H1 (cell line): ENCODE measurements at regions not wholly inside any gene's neighbourhood (a gene's known extent, or its start where the extent isn't known, plus 50 kb on each side); places are given as distances from the start of the nearest gene placed in this dataset.
A peak's percentile ranks its signal among the peaks of the same experiment; 100 is the strongest.

Experiments
- ASH2L ChIP-seq: fragments of 200-600, 300-600 bp; sonication (generic); IDR thresholded peaks from one replicate; pipeline ENCODE4 v1.7.1; 2017; ENCODE audit warnings: low read length
- BRCA1 ChIP-seq: IDR thresholded peaks from 2 replicates; pipeline ENCODE4 v1.6.1; 2012; ENCODE audit warnings: low read depth, low read length, improper control_type of control experiment
- CBX5 ChIP-seq: fragments of 300-800, 300-1000 bp; sonication (generic); IDR thresholded peaks from 2 replicates; pipeline ENCODE4 v1.7.1; 2016; ENCODE audit warnings: antibody characterized with exemption, low read length, low read depth
- CBX8 ChIP-seq: fragments of 300-800, 300-1000 bp; sonication (generic); IDR thresholded peaks from 2 replicates; pipeline ENCODE4 v1.7.1; 2016; ENCODE audit warnings: low read depth, low read length, borderline replicate concordance
- EGR1 ChIP-seq: IDR thresholded peaks from 2 replicates; pipeline ENCODE4 v1.6.1; 2011; ENCODE audit warnings: low read depth, low read length, borderline replicate concordance
- EP300 ChIP-seq, 2 experiments: IDR thresholded peaks; 1 replicate in 1 of 2; 2 replicates in 1 of 2; pipeline ENCODE4 v1.6.1; 2011 to 2012; ENCODE audit warnings: low read depth in 2 of 2, low read length in 2 of 2, mild to moderate bottlenecking in 2 of 2, borderline replicate concordance in 1 of 2, inconsistent platforms in 1 of 2, moderate library complexity in 1 of 2
- FOSL1 ChIP-seq: IDR thresholded peaks from 2 replicates; pipeline ENCODE4 v1.6.1; 2011; ENCODE audit warnings: mild to moderate bottlenecking, low read depth, low read length, moderate library complexity; ENCODE audit not compliant: insufficient read depth
- JUN ChIP-seq: IDR thresholded peaks from 2 replicates; pipeline ENCODE4 v1.6.1; 2011; ENCODE audit warnings: low read depth, mild to moderate bottlenecking, improper control_type of control experiment, low read length
- KDM4A ChIP-seq: IDR thresholded peaks from one replicate; pipeline ENCODE4 v1.7.1; 2012; ENCODE audit warnings: low read depth, mild to moderate bottlenecking, moderate library complexity, low read length, inconsistent platforms; ENCODE audit not compliant: severe bottlenecking
- MAFK ChIP-seq: IDR thresholded peaks from 2 replicates; pipeline ENCODE4 v1.6.1; 2012; ENCODE audit warnings: low read depth, mild to moderate bottlenecking, improper control_type of control experiment, low read length
- NANOG ChIP-seq: IDR thresholded peaks from 2 replicates; pipeline ENCODE4 v1.6.1; 2011; ENCODE audit warnings: low read length, low read depth, mild to moderate bottlenecking, inconsistent platforms; ENCODE audit not compliant: insufficient read depth, poor library complexity, severe bottlenecking
- RAD21 ChIP-seq, 2 experiments: IDR thresholded peaks in 1 of 2; conservative IDR thresholded peaks in 1 of 2; 2 replicates each; pipeline ENCODE4 v1.6.1; 2011; ENCODE audit warnings: low read depth in 2 of 2, low read length in 2 of 2, improper control_type of control experiment in 1 of 2, inconsistent platforms in 1 of 2, mild to moderate bottlenecking in 1 of 2, moderate library complexity in 1 of 2
- RBBP5 ChIP-seq: IDR thresholded peaks from 2 replicates; pipeline ENCODE4 v1.7.1; 2012; ENCODE audit warnings: low read depth, mild to moderate bottlenecking, inconsistent platforms, low read length, moderate library complexity, borderline replicate concordance
- RFX5 ChIP-seq: IDR thresholded peaks from 2 replicates; pipeline ENCODE4 v1.6.1; 2011; ENCODE audit warnings: low read depth, low read length, improper control_type of control experiment, borderline replicate concordance
- SIRT6 ChIP-seq: IDR thresholded peaks from one replicate; pipeline ENCODE4 v1.7.1; 2012; ENCODE audit warnings: low read length, inconsistent platforms
- SP1 ChIP-seq: IDR thresholded peaks from 2 replicates; pipeline ENCODE4 v1.6.1; 2011; ENCODE audit warnings: low read depth, low read length
- SP2 ChIP-seq: IDR thresholded peaks from 2 replicates; pipeline ENCODE4 v1.6.1; 2012; ENCODE audit warnings: mild to moderate bottlenecking, low read length, inconsistent platforms
- TAF7 ChIP-seq: optimal IDR thresholded peaks from 2 replicates; pipeline ENCODE3; 2011; ENCODE audit warnings: low read depth, mild to moderate bottlenecking, inconsistent platforms, low read length, moderate library complexity, borderline replicate concordance
- TCF12 ChIP-seq: IDR thresholded peaks from 2 replicates; pipeline ENCODE4 v1.6.1; 2011; ENCODE audit warnings: low read depth, mild to moderate bottlenecking, low read length
- TF ChIP-seq, protein P1 (sequence below): IDR thresholded peaks from 2 replicates; pipeline ENCODE4 v1.6.1; 2012; ENCODE audit warnings: inconsistent platforms
- TF ChIP-seq, protein P2 (sequence below): IDR thresholded peaks from 2 replicates; pipeline ENCODE4 v1.6.1; 2012; ENCODE audit warnings: inconsistent platforms
- TF ChIP-seq, protein P3 (sequence below): IDR thresholded peaks from 2 replicates; pipeline ENCODE4 v1.6.1; 2011; ENCODE audit warnings: low read depth, mild to moderate bottlenecking, low read length; ENCODE audit not compliant: insufficient read depth

DNA sequence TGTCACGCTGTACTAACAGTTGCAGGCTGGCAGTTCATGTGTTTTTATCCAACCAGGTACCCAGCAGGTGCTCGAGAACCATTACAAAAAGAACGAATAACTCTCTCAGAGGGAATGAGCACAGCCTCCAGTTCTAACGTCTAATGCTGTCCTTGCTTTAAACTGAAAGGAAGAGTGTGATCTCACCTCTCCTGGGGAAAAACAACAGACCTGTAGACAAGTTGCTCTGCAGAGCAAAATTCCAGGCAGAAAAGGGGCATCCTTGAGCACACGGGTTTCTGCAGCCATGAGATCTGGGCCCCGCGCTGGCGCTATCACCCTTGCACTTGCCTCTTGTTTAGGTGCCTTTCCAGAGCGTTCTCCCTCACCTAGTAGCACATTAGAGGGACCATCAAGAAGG, 92.5 kb upstream of the DNAH5 start (continued):
- TF ChIP-seq EP300 (IDR thresholded peaks at IDR 0.05; ENCODE audit: borderline replicate concordance in 1 of 2, low read depth in 2 of 2, low read length in 2 of 2): no peak
- TF ChIP-seq BRCA1: no peak
- TF ChIP-seq SP2: no peak
- TF ChIP-seq, protein P1, sequence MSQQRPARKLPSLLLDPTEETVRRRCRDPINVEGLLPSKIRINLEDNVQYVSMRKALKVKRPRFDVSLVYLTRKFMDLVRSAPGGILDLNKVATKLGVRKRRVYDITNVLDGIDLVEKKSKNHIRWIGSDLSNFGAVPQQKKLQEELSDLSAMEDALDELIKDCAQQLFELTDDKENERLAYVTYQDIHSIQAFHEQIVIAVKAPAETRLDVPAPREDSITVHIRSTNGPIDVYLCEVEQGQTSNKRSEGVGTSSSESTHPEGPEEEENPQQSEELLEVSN: no peak
- no peak for TF ChIP-seq TCF12
- no peak for TF ChIP-seq MAFK
- no peak for TF ChIP-seq SP1
- TF ChIP-seq CBX8: no peak
- TF ChIP-seq, protein P2, sequence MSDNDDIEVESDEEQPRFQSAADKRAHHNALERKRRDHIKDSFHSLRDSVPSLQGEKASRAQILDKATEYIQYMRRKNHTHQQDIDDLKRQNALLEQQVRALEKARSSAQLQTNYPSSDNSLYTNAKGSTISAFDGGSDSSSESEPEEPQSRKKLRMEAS: 0 out of 2 replicates have a peak, but pooled peaks have one; percentile 9
- no peak for TF ChIP-seq RBBP5
- TF ChIP-seq RAD21 (IDR thresholded peaks at IDR 0.05 in 1 of 2, conservative IDR thresholded peaks at IDR 0.05 in 1 of 2; ENCODE audit: low read depth in 2 of 2, low read length in 2 of 2): no peak
- peak; percentile 45 for TF ChIP-seq TAF7
- TF ChIP-seq JUN: no peak
- no peak for TF ChIP-seq EGR1
- no peak for TF ChIP-seq NANOG
- TF ChIP-seq ASH2L: no peak
- no peak for TF ChIP-seq FOSL1
- TF ChIP-seq, protein P3, sequence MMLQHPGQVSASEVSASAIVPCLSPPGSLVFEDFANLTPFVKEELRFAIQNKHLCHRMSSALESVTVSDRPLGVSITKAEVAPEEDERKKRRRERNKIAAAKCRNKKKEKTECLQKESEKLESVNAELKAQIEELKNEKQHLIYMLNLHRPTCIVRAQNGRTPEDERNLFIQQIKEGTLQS: no peak
- no peak for TF ChIP-seq KDM4A
- no peak for TF ChIP-seq SIRT6
- TF ChIP-seq CBX5: no peak
- TF ChIP-seq RFX5: no peak
